Lung (tissue), 11 donors: ENCODE measurements at regions not wholly inside any gene's neighbourhood (a gene's known extent, or its start where the extent isn't known, plus 50 kb on each side); places are given as distances from the start of the nearest gene placed in this dataset.
"Not testable (repeated sequence)": the region's sequence is repeated elsewhere in the genome, so short reads cannot be mapped to it uniquely, and the experiment has no call there.

Experiments used
- ATAC-seq: fragments of 200-7000 bp; cut with Tn5 transposase; one replicate; pipeline ENCODE4 v1.9.1; 2020; ENCODE audit warnings: moderate number of reproducible peaks; ENCODE audit not compliant: insufficient read depth, low FRiP score
- DNase-seq, 3 donors: peaks; one replicate each; pipeline ENCODE4 v3.0.0-alpha.2; 2013 to 2017
- H3K27ac ChIP-seq, 2 donors: one replicate each; pipeline ENCODE4 v1.5.1; 2013; ENCODE audit warnings: mild to moderate bottlenecking in 2 of 2, moderate library complexity in 2 of 2, control low read depth in 1 of 2, inconsistent platforms in 1 of 2, low read depth in 1 of 2, low read length in 1 of 2
- H3K27me3 ChIP-seq, 3 donors: one replicate each; pipeline ENCODE4 v1.5.1; 2013; ENCODE audit warnings: low read length in 2 of 3; ENCODE audit not compliant: control insufficient read depth in 3 of 3, insufficient read depth in 3 of 3
- H3K36me3 ChIP-seq, 4 donors: one replicate each; pipeline ENCODE4 v1.5.1; 2013; ENCODE audit warnings: low read length in 4 of 4, mild to moderate bottlenecking in 1 of 4, moderate library complexity in 1 of 4; ENCODE audit not compliant: control insufficient read depth in 4 of 4, insufficient read depth in 4 of 4
- H3K4me1 ChIP-seq, 5 donors: one replicate each; pipeline ENCODE4 v1.5.1; 2013; ENCODE audit warnings: low read length in 5 of 5, mild to moderate bottlenecking in 2 of 5, moderate library complexity in 1 of 5; ENCODE audit not compliant: control insufficient read depth in 5 of 5, insufficient read depth in 5 of 5
- H3K4me3 ChIP-seq: one replicate; pipeline ENCODE4 v1.5.1; 2013; ENCODE audit warnings: mild to moderate bottlenecking, control low read depth, moderate library complexity
- H3K9ac ChIP-seq, 2 donors: one replicate each; pipeline ENCODE4 v1.5.1; 2013; ENCODE audit warnings: low read length in 2 of 2, control low read depth in 1 of 2; ENCODE audit not compliant: insufficient read depth in 1 of 2
- H3K9me3 ChIP-seq, 4 donors: one replicate each; pipeline ENCODE4 v1.5.1; 2013; ENCODE audit warnings: low read length in 3 of 4, mild to moderate bottlenecking in 1 of 4, moderate library complexity in 1 of 4; ENCODE audit not compliant: control insufficient read depth in 4 of 4, insufficient read depth in 3 of 4
- CTCF ChIP-seq: IDR thresholded peaks from 2 replicates; pipeline ENCODE4 v1.5.1; 2012; ENCODE audit warnings: mild to moderate bottlenecking; ENCODE audit errors: control extremely low read depth, extremely low read depth
- WGBS, 2 donors: extraction: QIAGEN DNeasy Blood & Tissue Kit; methylation state at CpG; one replicate each; pipeline ENCODE4 v1.1.7; 2013; 5-methylcytosine and 5-hydroxymethylcytosine counted together
- donor health status: control.
- donor health status: control.
- donor health status: Bipolar disorder and iron deficiency.
- donor health status: healthy.
- donor health status: DM: yes; HTN: yes; CAD: no.

GRCh38 chr4:9556076-9556475 is 111.9 kb downstream of the DEFB131A start:
- 86 to 95% methylated on average over 6 of the region's 6 CpGs for WGBS, 2 donors
- H3K36me3 ChIP-seq, H3K4me3 ChIP-seq, DNase-seq, H3K27me3 ChIP-seq, H3K4me1 ChIP-seq, ATAC-seq, H3K9ac ChIP-seq, H3K9me3 ChIP-seq, H3K27ac ChIP-seq: not testable (repeated sequence)

- not testable (repeated sequence) for ATAC-seq, H3K4me3 ChIP-seq, H3K9me3 ChIP-seq, H3K9ac ChIP-seq, H3K36me3 ChIP-seq, H3K4me1 ChIP-seq, DNase-seq, H3K27me3 ChIP-seq, H3K27ac ChIP-seq
- WGBS, 2 donors, result 55 to 79% methylated on average over 3 of the region's 3 CpGs
Measured at GRCh38 chr4:9577869-9578268, 133.7 kb downstream of the DEFB131A start.

- 63 to 79% methylated on average over 5 of the region's 5 CpGs for WGBS, 2 donors
Measured at GRCh38 chr4:9582880-9583279, 138.7 kb downstream of the DEFB131A start.

GRCh38 chr4:9592010-9592409 is 147.8 kb downstream of the DEFB131A start:
- no peaks in the 10 kb centered on the region for H3K4me1 ChIP-seq
- WGBS, 2 donors, result 95 to 96% methylated on average over 1 of the region's 1 CpG

More at GRCh38 chr4:9582880-9583279, 138.7 kb downstream of the DEFB131A start:
- H3K4me1 ChIP-seq, H3K9me3 ChIP-seq, H3K36me3 ChIP-seq, H3K4me3 ChIP-seq, ATAC-seq, H3K27ac ChIP-seq, DNase-seq, H3K27me3 ChIP-seq, H3K9ac ChIP-seq: not testable (repeated sequence)

GRCh38 chr4:9594948-9595347 is 150.7 kb downstream of the DEFB131A start:
- Histone ChIP-seq H3K36me3 (peaks cover 0 to 2% (median 0%) of the 10 kb centered on the region in 4 donors), H3K4me1 (no peaks in the 10 kb centered on the region), H3K27ac (no peak overlapping the region), H3K4me3 (no peak overlapping the region), H3K9me3 (no peaks in the 10 kb centered on the region), H3K27me3 (no peaks in the 10 kb centered on the region), H3K9ac (no peak overlapping the region)
- ATAC-seq (no peak), DNase-seq (no peak)
- TF ChIP-seq CTCF, result no peak
- whole genome bisulfite sequencing, 2 donors, result 75 to 87% methylated on average over 1 of the region's 1 CpG

More at GRCh38 chr4:9592010-9592409, 147.8 kb downstream of the DEFB131A start:
- no peaks in the 10 kb centered on the region for H3K9me3 ChIP-seq
- no peak overlapping the region for H3K9ac ChIP-seq
- no peak overlapping the region for H3K27ac ChIP-seq
- peaks cover 0 to 2% (median 0%) of the 10 kb centered on the region in 4 donors for H3K36me3 ChIP-seq
- H3K27me3 ChIP-seq, result no peaks in the 10 kb centered on the region
- TF ChIP-seq CTCF, result no peak
- no peak overlapping the region for H3K4me3 ChIP-seq
- DNase-seq (no peak), ATAC-seq (no peak)

GRCh38 chr4:9595531-9595930 is 151.3 kb downstream of the DEFB131A start:
- not testable (repeated sequence) for H3K4me1 ChIP-seq, H3K9me3 ChIP-seq, H3K27ac ChIP-seq, H3K27me3 ChIP-seq, DNase-seq, H3K4me3 ChIP-seq, H3K36me3 ChIP-seq, H3K9ac ChIP-seq, ATAC-seq
- 36 to 46% methylated on average over 1 of the region's 1 CpG for WGBS, 2 donors
